Activated CD8-positive, alpha-beta T cell treated with anti-CD3 and anti-CD28 coated beads for 36 hours (primary cell): ENCODE measurements at regions not wholly inside any gene's neighbourhood (a gene's known extent, or its start where the extent isn't known, plus 50 kb on each side); places are given as distances from the start of the nearest gene placed in this dataset.

ENCODE experiments used
- ATAC-seq: fragments of 200-7000 bp; cut with Tn5 transposase; one replicate; pipeline ENCODE4 v1.10.0; 2021; ENCODE audit warnings: mild to moderate bottlenecking, moderate library complexity
- CTCF ChIA-PET: fragments of 350-600 bp; sonication (Branson Sonifier 250); formaldehyde crosslinking; loops from one replicate; lab custom pipeline; 2021; ENCODE audit warnings: antibody characterized with exemption; lab: Charles Lee
- POLR2A ChIA-PET: fragments of 350-600 bp; sonication (Branson Sonifier 250); formaldehyde crosslinking; loops from one replicate; lab custom pipeline; 2021; ENCODE audit warnings: antibody characterized with exemption; lab: Charles Lee
- DNase-seq: peaks from one replicate; pipeline ENCODE4 v3.0.0-alpha.2; 2020
- H3K27ac Mint-ChIP-seq: one replicate; pipeline ENCODE4 v1.8.0; 2021; ENCODE audit warnings: mild to moderate bottlenecking, mixed read lengths
- H3K27me3 Mint-ChIP-seq: one replicate; pipeline ENCODE4 v1.8.0; 2021; ENCODE audit warnings: mixed read lengths
- H3K36me3 Mint-ChIP-seq: one replicate; pipeline ENCODE4 v1.8.0; 2021; ENCODE audit warnings: low read depth, mixed read lengths
- H3K4me1 Mint-ChIP-seq: one replicate; pipeline ENCODE4 v1.8.0; 2021; ENCODE audit warnings: low read depth, mixed read lengths
- H3K4me3 Mint-ChIP-seq: one replicate; pipeline ENCODE4 v1.8.0; 2021; ENCODE audit warnings: mild to moderate bottlenecking, moderate library complexity, mixed read lengths
- H3K9me3 Mint-ChIP-seq: one replicate; pipeline ENCODE4 v1.8.0; 2021; ENCODE audit warnings: mixed read lengths
- intact Hi-C: fragments of 100-400 bp; cut with micrococcal nuclease; formaldehyde crosslinking; loops from one replicate; pipeline ENCODE4 v1.10.0; 2022
- TF ChIP-seq, protein P1 (sequence below): fragments of 200-600 bp; IDR thresholded peaks from one replicate; pipeline ENCODE4 v1.8.0; 2022; ENCODE audit warnings: antibody characterized with exemption, mild to moderate bottlenecking

DNA sequence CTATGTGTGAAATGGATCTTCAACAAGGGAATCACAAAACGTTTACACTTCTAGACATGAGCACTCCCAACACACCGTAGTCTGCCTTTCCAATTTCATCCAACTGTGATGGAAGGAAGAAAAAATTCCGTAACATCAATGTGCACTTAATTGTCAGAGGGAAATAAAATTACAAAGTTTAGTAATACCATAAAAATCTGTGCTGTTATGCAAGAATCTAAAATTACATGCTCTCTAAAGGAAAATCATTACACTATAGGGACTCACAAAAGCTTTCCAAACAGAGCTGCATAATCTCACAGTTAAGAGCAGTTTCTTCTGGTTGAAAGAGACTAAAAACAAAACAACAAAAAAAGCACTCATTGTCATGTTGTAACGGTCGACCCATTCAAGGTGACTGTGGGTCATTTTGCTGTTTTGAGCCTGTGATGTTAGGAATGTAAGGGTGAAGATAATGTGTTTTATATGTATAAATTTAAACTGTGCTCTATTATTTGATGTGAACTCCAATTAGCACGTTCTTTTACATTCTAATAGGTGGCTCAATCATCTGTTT is 698.0 kb downstream of the TDRD15 start:
- CTCF ChIA-PET, result no interaction called here
- no peak for ATAC-seq
- TF ChIP-seq, protein P1, sequence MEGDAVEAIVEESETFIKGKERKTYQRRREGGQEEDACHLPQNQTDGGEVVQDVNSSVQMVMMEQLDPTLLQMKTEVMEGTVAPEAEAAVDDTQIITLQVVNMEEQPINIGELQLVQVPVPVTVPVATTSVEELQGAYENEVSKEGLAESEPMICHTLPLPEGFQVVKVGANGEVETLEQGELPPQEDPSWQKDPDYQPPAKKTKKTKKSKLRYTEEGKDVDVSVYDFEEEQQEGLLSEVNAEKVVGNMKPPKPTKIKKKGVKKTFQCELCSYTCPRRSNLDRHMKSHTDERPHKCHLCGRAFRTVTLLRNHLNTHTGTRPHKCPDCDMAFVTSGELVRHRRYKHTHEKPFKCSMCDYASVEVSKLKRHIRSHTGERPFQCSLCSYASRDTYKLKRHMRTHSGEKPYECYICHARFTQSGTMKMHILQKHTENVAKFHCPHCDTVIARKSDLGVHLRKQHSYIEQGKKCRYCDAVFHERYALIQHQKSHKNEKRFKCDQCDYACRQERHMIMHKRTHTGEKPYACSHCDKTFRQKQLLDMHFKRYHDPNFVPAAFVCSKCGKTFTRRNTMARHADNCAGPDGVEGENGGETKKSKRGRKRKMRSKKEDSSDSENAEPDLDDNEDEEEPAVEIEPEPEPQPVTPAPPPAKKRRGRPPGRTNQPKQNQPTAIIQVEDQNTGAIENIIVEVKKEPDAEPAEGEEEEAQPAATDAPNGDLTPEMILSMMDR, result no peak
- Mint-ChIP-seq H3K27me3 (no peaks in the 10 kb centered on the region), H3K27ac (no peak overlapping the region), H3K4me1 (no peaks in the 10 kb centered on the region), H3K36me3 (no peaks in the 10 kb centered on the region), H3K4me3 (no peak overlapping the region), H3K9me3 (peaks cover 4% of the 10 kb centered on the region)
- POLR2A ChIA-PET, result no interaction called here
- intact Hi-C loops, result no loop called here
- DNase-seq, result no peak

- Mint-ChIP-seq H3K27ac (no peak overlapping the region), H3K4me1 (no peaks in the 10 kb centered on the region), H3K36me3 (no peaks in the 10 kb centered on the region), H3K4me3 (no peak overlapping the region), H3K27me3 (no peaks in the 10 kb centered on the region), H3K9me3 (peaks cover 3% of the 10 kb centered on the region)
- TF ChIP-seq, protein P1, result no peak
- ChIA-PET CTCF (no interaction called here), POLR2A (no interaction called here)
- DNase-seq (no peak), ATAC-seq (no peak)
- intact Hi-C loops, result no loop called here
Observed at GRCh38 chr2:21822505-21822904, 698.7 kb downstream of the TDRD15 start.

DNA sequence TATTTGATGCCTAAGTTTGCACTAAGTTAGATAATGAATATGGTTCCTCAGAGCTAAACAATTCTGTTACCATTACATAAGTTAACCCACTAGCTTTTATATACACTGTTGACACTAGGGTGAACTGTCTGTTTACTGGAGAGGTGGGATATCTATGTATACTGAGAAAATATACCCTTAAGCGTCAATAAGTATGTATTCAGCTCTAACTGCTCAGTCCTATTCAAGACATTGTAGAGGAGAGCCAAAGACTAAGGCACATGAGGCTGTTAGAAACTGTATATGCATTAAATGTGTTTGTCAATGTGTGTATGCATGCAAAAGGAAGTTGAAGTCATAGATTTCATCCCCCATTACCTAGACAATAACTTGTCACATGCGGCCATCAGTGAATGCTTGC is 710.0 kb downstream of the TDRD15 start:
- CTCF ChIA-PET, result no interaction called here
- Mint-ChIP-seq H3K27ac (no peak overlapping the region), H3K4me3 (no peak overlapping the region), H3K36me3 (no peaks in the 10 kb centered on the region), H3K9me3 (peaks cover 11% of the 10 kb centered on the region), H3K27me3 (no peaks in the 10 kb centered on the region), H3K4me1 (no peaks in the 10 kb centered on the region)
- intact Hi-C loops, result no loop called here
- POLR2A ChIA-PET, result no interaction called here
- ATAC-seq (no peak), DNase-seq (no peak)
- TF ChIP-seq, protein P1, result no peak

DNA sequence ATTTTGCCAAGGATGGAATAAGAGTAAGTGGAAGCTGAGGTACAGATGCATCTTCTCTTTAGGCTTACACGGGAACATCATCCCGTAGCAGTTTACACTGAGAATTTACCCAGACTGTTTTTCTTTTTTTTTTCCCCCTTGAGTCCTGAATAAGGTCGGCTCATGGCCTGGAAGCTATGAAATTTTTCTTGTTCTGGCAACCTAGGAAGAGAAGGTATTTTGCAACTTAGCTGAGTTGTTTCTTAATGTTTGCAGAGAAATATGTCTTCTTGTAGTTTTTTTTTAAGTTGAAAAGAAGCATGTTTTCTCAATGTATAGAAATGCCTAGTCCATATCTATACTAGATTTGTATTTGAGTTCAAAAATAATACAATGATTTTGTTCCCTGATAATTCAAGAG is 712.5 kb downstream of the TDRD15 start:
- CTCF ChIA-PET, result no interaction called here
- TF ChIP-seq, protein P1, result no peak
- no peak for ATAC-seq
- Mint-ChIP-seq H3K9me3 (peaks cover 9% of the 10 kb centered on the region), H3K36me3 (no peaks in the 10 kb centered on the region), H3K4me3 (no peak overlapping the region), H3K27ac (no peak overlapping the region), H3K27me3 (no peaks in the 10 kb centered on the region), H3K4me1 (no peaks in the 10 kb centered on the region)
- POLR2A ChIA-PET, result no interaction called here
- no peak for DNase-seq
- intact Hi-C loops, result no loop called here

GRCh38 chr2:21836719-21837118 is 713.0 kb downstream of the TDRD15 start:
- POLR2A ChIA-PET, result no interaction called here
- H3K9me3 Mint-ChIP-seq, result peaks cover 9% of the 10 kb centered on the region

More at GRCh38 chr2:21836719-21837118, 713.0 kb downstream of the TDRD15 start:
- ATAC-seq, result no peak
- Mint-ChIP-seq H3K36me3 (no peaks in the 10 kb centered on the region), H3K27ac (no peak overlapping the region), H3K4me3 (no peak overlapping the region), H3K4me1 (no peaks in the 10 kb centered on the region), H3K27me3 (no peaks in the 10 kb centered on the region)
- intact Hi-C loops, result no loop called here
- TF ChIP-seq, protein P1, result no peak
- CTCF ChIA-PET, result no interaction called here
- DNase-seq, result no peak
